Sigmoid colon (tissue), 4 donors: ENCODE measurements at regions not wholly inside any gene's neighbourhood (a gene's known extent, or its start where the extent isn't known, plus 50 kb on each side); places are given as distances from the start of the nearest gene placed in this dataset.

Experiments used
- EP300 ChIP-seq, 4 donors: sonication (generic); formaldehyde crosslinking; IDR thresholded peaks; one replicate each; pipeline ENCODE4 v1.6.1; 2017; ENCODE audit warnings: antibody characterized with exemption in 4 of 4
- POLR2A ChIP-seq, 2 donors: fragments of 450-650 bp; IDR thresholded peaks; one replicate each; pipeline ENCODE4 v1.6.1; 2016; ENCODE audit warnings: antibody characterized with exemption in 2 of 2, mild to moderate bottlenecking in 2 of 2, moderate library complexity in 2 of 2
- POLR2AphosphoS5 ChIP-seq, 4 donors: sonication (generic); formaldehyde crosslinking; IDR thresholded peaks; one replicate each; pipeline ENCODE4 v1.6.1; 2017; ENCODE audit warnings: antibody characterized with exemption in 4 of 4
- TF ChIP-seq, protein P1 (sequence below), 4 experiments: fragments of 450-650 bp in 3 of 4; fragments of 200-600 bp in 1 of 4; IDR thresholded peaks; one replicate each; pipeline ENCODE4 v1.5.1; 2016 to 2019; ENCODE audit warnings: antibody characterized with exemption in 4 of 4, mild to moderate bottlenecking in 3 of 4, moderate library complexity in 2 of 4

DNA sequence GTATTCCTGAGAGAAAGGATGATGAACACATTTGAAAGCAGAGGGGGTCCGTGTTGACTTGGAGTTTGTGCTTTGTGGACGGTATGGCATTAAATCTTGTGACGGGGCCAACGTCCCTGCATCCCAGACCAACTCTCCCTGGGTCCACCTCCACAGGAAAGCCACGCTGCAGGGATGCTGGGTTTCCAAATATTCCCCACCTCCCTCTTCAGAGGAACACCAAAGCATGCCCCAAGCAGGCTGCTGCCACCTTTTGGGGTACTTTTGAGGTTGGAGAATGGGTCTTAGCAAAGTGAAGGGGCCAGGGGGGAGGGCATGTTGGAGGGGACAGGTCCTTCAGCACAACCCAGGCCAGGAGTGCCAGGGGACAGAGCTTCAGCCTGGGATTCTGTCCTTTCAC is 504.4 kb downstream of the TCERG1L start:
- no peak for TF ChIP-seq POLR2AphosphoS5 (IDR thresholded peaks at IDR 0.05)
- TF ChIP-seq, protein P1, sequence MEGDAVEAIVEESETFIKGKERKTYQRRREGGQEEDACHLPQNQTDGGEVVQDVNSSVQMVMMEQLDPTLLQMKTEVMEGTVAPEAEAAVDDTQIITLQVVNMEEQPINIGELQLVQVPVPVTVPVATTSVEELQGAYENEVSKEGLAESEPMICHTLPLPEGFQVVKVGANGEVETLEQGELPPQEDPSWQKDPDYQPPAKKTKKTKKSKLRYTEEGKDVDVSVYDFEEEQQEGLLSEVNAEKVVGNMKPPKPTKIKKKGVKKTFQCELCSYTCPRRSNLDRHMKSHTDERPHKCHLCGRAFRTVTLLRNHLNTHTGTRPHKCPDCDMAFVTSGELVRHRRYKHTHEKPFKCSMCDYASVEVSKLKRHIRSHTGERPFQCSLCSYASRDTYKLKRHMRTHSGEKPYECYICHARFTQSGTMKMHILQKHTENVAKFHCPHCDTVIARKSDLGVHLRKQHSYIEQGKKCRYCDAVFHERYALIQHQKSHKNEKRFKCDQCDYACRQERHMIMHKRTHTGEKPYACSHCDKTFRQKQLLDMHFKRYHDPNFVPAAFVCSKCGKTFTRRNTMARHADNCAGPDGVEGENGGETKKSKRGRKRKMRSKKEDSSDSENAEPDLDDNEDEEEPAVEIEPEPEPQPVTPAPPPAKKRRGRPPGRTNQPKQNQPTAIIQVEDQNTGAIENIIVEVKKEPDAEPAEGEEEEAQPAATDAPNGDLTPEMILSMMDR (IDR thresholded peaks at IDR 0.05), result no peak
- no peak for TF ChIP-seq EP300 (IDR thresholded peaks at IDR 0.05)
- no peak for TF ChIP-seq POLR2A (IDR thresholded peaks at IDR 0.05)
